Loucy (cell line): ENCODE measurements at regions not wholly inside any gene's neighbourhood (a gene's known extent, or its start where the extent isn't known, plus 50 kb on each side); places are given as distances from the start of the nearest gene placed in this dataset.

ENCODE experiments used
- CTCF ChIP-seq: fragments of 200-600 bp; sonication (generic); conservative IDR thresholded peaks from 2 replicates; pipeline ENCODE4 v1.5.1; 2014; ENCODE audit warnings: mild to moderate bottlenecking, antibody characterized with exemption, low read length
- EZH2phosphoT487 ChIP-seq: fragments of 200-600 bp; IDR thresholded peaks from 2 replicates; pipeline ENCODE4 v1.6.1; 2018; ENCODE audit warnings: antibody characterized with exemption, mild to moderate bottlenecking, moderate library complexity, borderline replicate concordance

GRCh38 chr13:33636243-33636642, 181.7 kb upstream of the RFC3 start:
- TF ChIP-seq CTCF (no peak), EZH2phosphoT487 (no peak)
